GM12891 (cell line): ENCODE measurements at regions not wholly inside any gene's neighbourhood (a gene's known extent, or its start where the extent isn't known, plus 50 kb on each side); places are given as distances from the start of the nearest gene placed in this dataset.

Experiments used
- DNase-seq: peaks from one replicate; pipeline ENCODE4 v3.0.0; 2011; ENCODE audit warnings: low spot score; ENCODE audit not compliant: insufficient read length
- FAIRE-seq: peaks from 2 replicates; lab custom pipeline; 2011; peaks lifted over from hg19 to GRCh38; lab: Jason Lieb, UNC
- PAX5 ChIP-seq: IDR thresholded peaks from 2 replicates; pipeline ENCODE4 v1.6.1; 2011; ENCODE audit warnings: low read length, moderate library complexity, mild to moderate bottlenecking; ENCODE audit not compliant: insufficient read depth, severe bottlenecking
- POLR2A ChIP-seq: IDR thresholded peaks from 2 replicates; pipeline ENCODE4 v1.6.1; 2011; ENCODE audit warnings: low read depth, low read length, control low read depth
- POLR2AphosphoS5 ChIP-seq: IDR thresholded peaks from 2 replicates; pipeline ENCODE4 v1.6.1; 2011; ENCODE audit warnings: low read depth, low read length, control low read depth
- POU2F2 ChIP-seq: IDR thresholded peaks from 2 replicates; pipeline ENCODE4 v1.6.1; 2011; ENCODE audit warnings: low read depth, mild to moderate bottlenecking, control low read depth, low read length, moderate library complexity
- SPI1 ChIP-seq: IDR thresholded peaks from 2 replicates; pipeline ENCODE4 v1.6.1; 2011; ENCODE audit warnings: low read depth, low read length, control low read depth
- TAF1 ChIP-seq: IDR thresholded peaks from 2 replicates; pipeline ENCODE4 v1.6.1; 2011; ENCODE audit warnings: low read depth, low read length, control low read depth

GRCh38 chr11:91795139-91795887, 429.3 kb upstream of the FAT3 start:
- DNase-seq (no peak), FAIRE-seq (no peak)
- TF ChIP-seq POLR2AphosphoS5 (no peak), POU2F2 (no peak)

GRCh38 chr11:91794146-91794545, 430.5 kb upstream of the FAT3 start:
- TF ChIP-seq POU2F2 (no peak), POLR2AphosphoS5 (no peak), TAF1 (no peak), POLR2A (no peak), SPI1 (no peak), PAX5 (no peak)
- FAIRE-seq, result no peak
- no peak for DNase-seq

- DNase-seq, result no peak
- no peak for FAIRE-seq
- TF ChIP-seq POLR2AphosphoS5 (no peak), POU2F2 (no peak), SPI1 (no peak), TAF1 (no peak), POLR2A (no peak), PAX5 (no peak)
These were observed 431.8 kb upstream of the FAT3 start for GRCh38 chr11:91792779-91793262.

- TF ChIP-seq SPI1 (no peak), TAF1 (no peak), POLR2AphosphoS5 (no peak), POU2F2 (no peak), PAX5 (no peak), POLR2A (no peak)
- DNase-seq (no peak), FAIRE-seq (no peak)
These were observed 433.5 kb upstream of the FAT3 start for GRCh38 chr11:91791171-91791468.

- DNase-seq (no peak), FAIRE-seq (no peak)
- TF ChIP-seq POLR2AphosphoS5 (no peak), POLR2A (no peak), TAF1 (no peak), SPI1 (no peak), POU2F2 (no peak), PAX5 (no peak)
These were observed 434.1 kb upstream of the FAT3 start for GRCh38 chr11:91790346-91791170.

- FAIRE-seq (no peak), DNase-seq (no peak)
- TF ChIP-seq POU2F2 (no peak), PAX5 (no peak), SPI1 (no peak), POLR2A (no peak), TAF1 (no peak), POLR2AphosphoS5 (no peak)
These were observed 435.9 kb upstream of the FAT3 start for GRCh38 chr11:91788764-91789163.

- TF ChIP-seq PAX5 (no peak), TAF1 (no peak), POLR2AphosphoS5 (no peak), POLR2A (no peak), POU2F2 (no peak), SPI1 (no peak)
- no peak for FAIRE-seq
These were observed 438.5 kb upstream of the FAT3 start for GRCh38 chr11:91786097-91786496.

GRCh38 chr11:91783173-91783572, 441.4 kb upstream of the FAT3 start:
- DNase-seq, result no peak
- FAIRE-seq, result no peak
- TF ChIP-seq POLR2A (no peak), SPI1 (no peak), POLR2AphosphoS5 (no peak), PAX5 (no peak), TAF1 (no peak), POU2F2 (no peak)

More at GRCh38 chr11:91786097-91786496, 438.5 kb upstream of the FAT3 start:
- no peak for DNase-seq

GRCh38 chr11:91778758-91779157, 445.9 kb upstream of the FAT3 start:
- FAIRE-seq (no peak), DNase-seq (no peak)
- TF ChIP-seq POLR2A (no peak), POLR2AphosphoS5 (no peak), POU2F2 (no peak), SPI1 (no peak), TAF1 (no peak), PAX5 (no peak)

- no peak for DNase-seq
- no peak for TF ChIP-seq PAX5
- TF ChIP-seq TAF1, result no peak
- TF ChIP-seq POLR2A, result no peak
- no peak for TF ChIP-seq POU2F2
- no peak for TF ChIP-seq SPI1
- TF ChIP-seq POLR2AphosphoS5, result no peak
- no peak for FAIRE-seq
These were observed 448.0 kb upstream of the FAT3 start for GRCh38 chr11:91776655-91777054.
